HEK293 (cell line): ENCODE measurements at regions not wholly inside any gene's neighbourhood (a gene's known extent, or its start where the extent isn't known, plus 50 kb on each side); places are given as distances from the start of the nearest gene placed in this dataset.

Experiments used
- EGR2 ChIP-seq: fragments of 450-650 bp; formaldehyde crosslinking; IDR thresholded peaks from 2 replicates; pipeline ENCODE4 v1.5.1; 2016; ENCODE audit warnings: low read depth, missing biosample characterization, missing genetic modification characterization
- SP2 ChIP-seq: fragments of 450-650 bp; formaldehyde crosslinking; IDR thresholded peaks from 2 replicates; pipeline ENCODE4 v1.5.1; 2016; ENCODE audit warnings: missing biosample characterization, missing genetic modification characterization
- ZFP69B ChIP-seq: fragments of 450-650 bp; formaldehyde crosslinking; IDR thresholded peaks from 2 replicates; pipeline ENCODE4 v1.5.1; 2016; ENCODE audit warnings: missing biosample characterization, missing genetic modification characterization
- ZNF112 ChIP-seq: fragments of 450-650 bp; formaldehyde crosslinking; IDR thresholded peaks from 2 replicates; pipeline ENCODE4 v1.5.0; 2017; ENCODE audit warnings: missing biosample characterization, missing genetic modification characterization
- ZNF114 ChIP-seq: fragments of 450-650 bp; formaldehyde crosslinking; IDR thresholded peaks from 2 replicates; pipeline ENCODE4 v1.5.0; 2017; ENCODE audit warnings: missing biosample characterization, missing genetic modification characterization
- ZNF138 ChIP-seq: fragments of 450-650 bp; formaldehyde crosslinking; IDR thresholded peaks from 2 replicates; pipeline ENCODE4 v1.5.1; 2016; ENCODE audit warnings: missing biosample characterization, missing genetic modification characterization, borderline replicate concordance
- TF ChIP-seq, protein P1 (sequence below): fragments of 450-650 bp; formaldehyde crosslinking; IDR thresholded peaks from 2 replicates; pipeline ENCODE4 v1.5.1; 2016; ENCODE audit warnings: missing biosample characterization, missing genetic modification characterization
- TF ChIP-seq, protein P2 (sequence below): fragments of 450-650 bp; formaldehyde crosslinking; IDR thresholded peaks from 2 replicates; pipeline ENCODE4 v1.5.1; 2017; ENCODE audit warnings: missing biosample characterization, missing genetic modification characterization

DNA sequence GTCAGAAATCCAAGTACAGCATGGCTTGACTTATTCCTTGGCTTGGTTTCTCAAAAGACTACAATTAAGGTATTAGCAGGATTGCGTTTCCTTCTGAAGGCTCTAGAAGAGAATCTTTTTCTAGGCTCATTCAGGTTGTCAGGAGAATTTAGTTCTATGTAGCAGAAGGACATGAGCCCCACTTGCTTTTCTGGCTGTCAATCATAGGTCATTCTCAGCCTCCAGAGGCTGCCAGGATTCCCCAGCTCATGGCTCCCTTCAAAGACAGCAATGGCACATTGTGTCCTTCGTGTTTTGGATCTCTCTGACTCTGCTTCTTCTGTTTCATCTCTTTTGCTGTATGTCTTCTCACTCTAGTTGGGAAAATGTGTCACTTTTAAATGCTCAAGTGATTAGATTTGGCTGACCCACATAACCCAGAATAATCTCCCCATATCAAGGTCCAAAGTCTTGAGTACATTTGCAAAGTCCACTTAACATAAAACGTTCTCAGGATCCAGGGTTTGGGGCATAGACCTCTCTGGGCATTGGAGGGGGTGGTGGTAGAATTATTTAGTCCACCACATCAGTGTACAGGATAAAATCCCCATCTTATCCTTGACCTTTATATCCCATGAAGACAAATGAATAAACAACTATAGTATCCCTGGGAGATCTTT is 126.7 kb upstream of the BCL9 start:
- TF ChIP-seq, protein P1, sequence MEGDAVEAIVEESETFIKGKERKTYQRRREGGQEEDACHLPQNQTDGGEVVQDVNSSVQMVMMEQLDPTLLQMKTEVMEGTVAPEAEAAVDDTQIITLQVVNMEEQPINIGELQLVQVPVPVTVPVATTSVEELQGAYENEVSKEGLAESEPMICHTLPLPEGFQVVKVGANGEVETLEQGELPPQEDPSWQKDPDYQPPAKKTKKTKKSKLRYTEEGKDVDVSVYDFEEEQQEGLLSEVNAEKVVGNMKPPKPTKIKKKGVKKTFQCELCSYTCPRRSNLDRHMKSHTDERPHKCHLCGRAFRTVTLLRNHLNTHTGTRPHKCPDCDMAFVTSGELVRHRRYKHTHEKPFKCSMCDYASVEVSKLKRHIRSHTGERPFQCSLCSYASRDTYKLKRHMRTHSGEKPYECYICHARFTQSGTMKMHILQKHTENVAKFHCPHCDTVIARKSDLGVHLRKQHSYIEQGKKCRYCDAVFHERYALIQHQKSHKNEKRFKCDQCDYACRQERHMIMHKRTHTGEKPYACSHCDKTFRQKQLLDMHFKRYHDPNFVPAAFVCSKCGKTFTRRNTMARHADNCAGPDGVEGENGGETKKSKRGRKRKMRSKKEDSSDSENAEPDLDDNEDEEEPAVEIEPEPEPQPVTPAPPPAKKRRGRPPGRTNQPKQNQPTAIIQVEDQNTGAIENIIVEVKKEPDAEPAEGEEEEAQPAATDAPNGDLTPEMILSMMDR (tag by site-specific recombination), result no peak
- TF ChIP-seq ZNF138 (tag by site-specific recombination) (no peak), EGR2 (tag by site-specific recombination) (no peak), ZNF112 (tag by site-specific recombination) (no peak), ZNF114 (tag by site-specific recombination) (no peak), ZFP69B (no peak), SP2 (tag by site-specific recombination) (no peak)
- TF ChIP-seq, protein P2, sequence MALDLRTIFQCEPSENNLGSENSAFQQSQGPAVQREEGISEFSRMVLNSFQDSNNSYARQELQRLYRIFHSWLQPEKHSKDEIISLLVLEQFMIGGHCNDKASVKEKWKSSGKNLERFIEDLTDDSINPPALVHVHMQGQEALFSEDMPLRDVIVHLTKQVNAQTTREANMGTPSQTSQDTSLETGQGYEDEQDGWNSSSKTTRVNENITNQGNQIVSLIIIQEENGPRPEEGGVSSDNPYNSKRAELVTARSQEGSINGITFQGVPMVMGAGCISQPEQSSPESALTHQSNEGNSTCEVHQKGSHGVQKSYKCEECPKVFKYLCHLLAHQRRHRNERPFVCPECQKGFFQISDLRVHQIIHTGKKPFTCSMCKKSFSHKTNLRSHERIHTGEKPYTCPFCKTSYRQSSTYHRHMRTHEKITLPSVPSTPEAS, result no peak
